Inferior parietal cortex (tissue), 1 donor: ENCODE measurements at regions not wholly inside any gene's neighbourhood (a gene's known extent, or its start where the extent isn't known, plus 50 kb on each side); places are given as distances from the start of the nearest gene placed in this dataset.
"Not testable (repeated sequence)": the region's sequence is repeated elsewhere in the genome, so short reads cannot be mapped to it uniquely, and the experiment has no call there.

ENCODE experiments used
- DNase-seq: peaks from one replicate; pipeline ENCODE4 v3.0.0-alpha.2; 2016; ENCODE audit errors: extremely low spot score

- no peak for DNase-seq
These were observed 368.5 kb upstream of the SNX7 start for GRCh38 chr1:98292994-98293393.

DNA sequence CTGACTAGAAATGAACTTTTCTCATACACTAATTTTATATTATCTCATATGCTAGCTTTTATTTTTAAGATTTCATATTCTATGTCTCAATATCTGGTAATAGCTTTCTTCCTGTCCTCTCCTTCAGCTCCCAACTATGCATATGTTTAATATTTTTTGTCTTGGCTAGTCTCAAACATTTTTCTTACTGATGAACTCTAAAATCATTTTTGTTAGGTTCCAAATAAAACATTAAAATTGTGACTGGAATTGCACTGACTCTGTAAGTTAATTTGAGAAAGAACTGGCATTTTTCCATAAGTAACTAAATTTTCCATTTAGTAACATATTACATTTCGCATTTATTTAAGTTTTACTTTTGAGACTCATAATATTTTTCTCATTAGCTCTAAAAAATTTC lies 368.5 kb upstream of the DPYD start:
- DNase-seq = no peak

DNA sequence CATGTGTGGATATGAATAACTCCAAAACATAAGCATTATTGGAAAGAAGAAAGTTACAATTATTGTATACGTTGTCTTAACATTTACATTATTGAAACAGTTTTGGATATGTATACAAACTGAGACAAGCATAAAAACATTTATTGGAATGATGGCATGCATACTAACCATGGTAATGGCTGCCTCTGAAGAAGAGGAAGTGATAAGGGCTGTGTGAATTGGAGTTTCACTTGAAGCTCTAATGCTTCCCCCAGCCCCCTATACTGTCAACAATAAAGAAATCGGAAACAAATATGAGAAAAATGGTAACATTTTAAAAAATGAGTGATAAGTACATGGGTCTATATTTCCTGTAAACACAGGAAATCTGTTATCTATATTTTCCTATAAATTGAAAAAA lies 367.7 kb upstream of the DPYD start:
- no peak for DNase-seq

DNA sequence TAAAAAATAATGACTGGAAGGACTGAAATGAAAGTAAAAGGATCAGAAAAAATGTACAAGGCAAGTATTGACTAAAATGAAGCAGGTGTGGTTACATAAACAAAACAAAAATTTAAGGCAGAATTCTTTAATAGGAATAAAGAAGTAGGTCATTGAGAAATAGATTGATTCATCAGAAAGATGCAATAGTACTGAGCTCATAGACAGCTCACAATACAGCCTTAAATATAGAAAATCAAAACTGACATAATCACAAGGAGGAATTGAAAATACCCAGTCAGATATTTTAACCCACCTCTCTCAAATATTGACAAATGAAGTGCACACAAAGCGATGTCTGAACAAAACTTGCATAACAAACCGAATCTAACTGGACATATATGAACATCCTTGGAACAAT lies 366.8 kb upstream of the DPYD start:
- no peak for DNase-seq

GRCh38 chr1:98286656-98287055 lies 365.8 kb upstream of the DPYD start:
- no peak for DNase-seq

DNA sequence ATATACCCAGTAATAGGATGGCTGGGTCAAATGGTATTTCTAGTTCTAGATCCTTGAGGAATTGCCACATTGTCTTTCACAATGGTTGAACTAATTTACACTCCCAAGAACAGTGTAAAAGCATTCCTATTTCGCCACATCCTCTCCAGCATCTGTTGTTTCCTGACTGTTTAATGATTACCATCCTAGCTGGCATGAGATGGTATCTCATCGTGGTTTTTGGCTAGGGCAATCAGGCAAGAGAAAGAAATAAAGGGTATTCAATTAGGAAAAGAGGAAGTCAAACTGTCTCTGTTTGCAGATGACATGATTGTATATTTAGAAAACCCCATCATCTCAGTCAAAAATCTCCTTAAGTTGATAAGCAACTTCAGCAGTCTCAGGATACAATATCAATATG lies 364.5 kb upstream of the DPYD start:
- not testable (repeated sequence) for DNase-seq

- DNase-seq = no peak
These were observed 359.2 kb upstream of the DPYD start for GRCh38 chr1:98280049-98280448.

DNA sequence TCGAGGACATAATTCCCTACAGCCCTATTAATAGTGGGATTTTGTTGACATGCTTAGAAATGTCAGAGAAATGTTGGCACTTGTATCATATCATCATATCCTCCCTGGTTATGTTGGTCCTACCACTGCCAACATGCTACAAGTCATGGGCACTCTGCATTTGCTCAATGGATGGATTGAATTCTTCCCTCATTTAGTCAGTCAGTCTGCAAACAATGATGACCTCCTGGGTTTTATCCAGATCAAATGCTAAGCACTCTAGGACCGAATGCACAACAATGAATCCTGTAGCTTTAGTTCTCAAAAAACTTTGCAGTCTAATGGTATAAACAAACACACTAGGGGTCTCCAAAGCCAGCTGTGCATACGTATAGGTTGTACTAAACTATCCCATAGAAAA lies 357.2 kb upstream of the DPYD start:
- no peak for DNase-seq

GRCh38 chr1:98277118-98277517 lies 356.3 kb upstream of the DPYD start:
- DNase-seq = no peak

- no peak for DNase-seq
These were observed 355.7 kb upstream of the DPYD start for GRCh38 chr1:98276514-98276913.

DNA sequence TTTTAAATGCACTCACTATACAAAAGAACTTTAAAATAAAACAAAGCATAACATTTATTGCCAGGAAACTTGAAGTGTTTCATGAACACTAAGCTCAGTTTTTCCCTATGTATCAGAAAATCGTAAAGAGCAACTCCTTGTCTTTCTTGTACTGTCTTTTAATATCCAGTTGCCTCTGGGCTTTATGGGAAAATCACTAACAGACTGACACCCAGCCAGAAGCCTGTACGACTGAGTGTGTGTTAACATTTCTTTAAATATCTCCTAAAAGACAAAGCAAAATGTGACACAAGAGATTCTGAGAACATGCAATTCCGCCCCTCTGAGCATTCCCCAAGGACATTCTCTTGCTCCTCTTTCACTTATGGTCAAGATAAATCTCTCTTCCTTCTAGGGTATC lies 347.5 kb upstream of the DPYD start:
- no peak for DNase-seq

DNA sequence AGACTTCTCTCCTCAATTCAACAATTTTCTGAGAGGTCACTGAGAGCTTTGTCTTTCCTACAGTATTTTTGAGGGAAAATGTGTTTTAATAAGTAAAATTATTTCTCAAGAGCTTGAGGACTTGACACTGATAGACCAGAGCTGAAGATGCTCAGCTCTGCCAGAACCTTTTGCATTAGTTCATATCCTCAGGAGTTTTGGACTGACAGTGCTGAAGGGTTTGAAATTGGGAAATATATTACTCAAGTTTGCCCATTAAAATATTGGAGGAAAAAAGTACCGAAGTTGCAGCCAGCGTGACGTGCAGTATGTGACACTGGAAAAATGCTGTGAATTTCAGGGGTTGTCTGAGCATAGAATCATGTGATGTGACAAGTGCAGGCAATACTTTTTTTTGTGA lies 346.6 kb upstream of the DPYD start:
- DNase-seq = no peak

DNA sequence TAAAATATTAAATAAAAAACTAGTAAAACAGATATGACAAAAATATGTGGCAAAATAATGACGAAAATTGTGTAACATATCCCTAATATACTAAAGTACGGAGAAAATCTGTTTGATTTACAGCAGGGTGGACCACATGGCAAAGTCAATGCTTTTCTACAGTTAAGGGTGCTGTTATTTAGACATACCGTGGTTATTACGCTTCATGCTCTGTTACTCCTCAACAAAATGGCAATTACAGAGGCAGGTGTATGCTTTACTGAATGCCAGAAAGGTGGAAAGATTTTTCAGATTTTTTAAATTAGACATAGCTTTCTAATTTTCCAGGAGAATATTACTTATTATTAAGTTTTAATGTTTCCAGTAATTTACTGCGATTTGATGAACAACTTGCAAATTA lies 343.9 kb upstream of the DPYD start:
- DNase-seq = no peak

GRCh38 chr1:98260839-98261238 lies 340.0 kb upstream of the DPYD start:
- no peak for DNase-seq

GRCh38 chr1:98260412-98260811 lies 339.6 kb upstream of the DPYD start:
- DNase-seq = no peak

- DNase-seq = no peak
These were observed 335.9 kb upstream of the DPYD start for GRCh38 chr1:98256700-98257099.

GRCh38 chr1:98253145-98253544 lies 332.3 kb upstream of the DPYD start:
- DNase-seq = no peak

DNA sequence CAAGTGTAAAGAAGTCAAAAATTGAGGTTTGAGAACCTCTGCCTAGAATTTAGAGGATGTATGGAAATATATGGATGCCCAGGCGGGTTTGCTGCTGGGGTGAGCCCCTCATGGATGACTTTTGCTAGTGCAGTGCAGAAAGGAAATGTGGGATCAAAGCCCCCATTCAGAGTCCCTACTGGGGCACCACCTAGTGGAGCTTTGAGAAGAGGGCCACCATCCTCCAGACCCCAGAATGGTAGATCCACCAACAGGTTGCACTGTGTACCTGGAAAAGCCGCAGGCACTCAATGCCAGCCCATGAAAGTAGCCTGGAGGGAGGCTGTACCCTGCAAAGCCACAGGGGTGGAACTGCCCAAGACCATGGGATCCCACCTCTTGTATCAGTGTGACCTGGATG lies 330.7 kb upstream of the DPYD start:
- no peak for DNase-seq

- no peak for DNase-seq
These were observed 311.8 kb upstream of the DPYD start for GRCh38 chr1:98232678-98233077.

DNA sequence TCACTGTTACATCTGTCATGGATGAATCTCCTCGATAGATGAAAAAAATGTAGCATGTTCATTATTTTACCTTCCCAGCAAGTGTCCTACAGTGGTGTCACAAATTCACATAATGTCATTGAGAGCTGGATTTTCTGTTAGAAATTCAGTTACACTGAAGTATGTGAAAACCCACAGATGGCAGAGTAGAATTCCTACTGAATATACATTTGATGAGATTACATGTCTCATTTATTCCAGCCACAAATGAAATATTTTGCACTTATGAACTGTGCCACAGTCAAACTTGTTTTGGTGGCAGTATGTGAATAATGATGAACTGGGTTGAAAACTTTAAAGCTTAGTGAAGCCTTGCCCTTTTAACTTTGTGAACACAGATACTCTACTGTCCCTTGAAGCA lies 301.9 kb upstream of the DPYD start:
- DNase-seq = no peak

DNA sequence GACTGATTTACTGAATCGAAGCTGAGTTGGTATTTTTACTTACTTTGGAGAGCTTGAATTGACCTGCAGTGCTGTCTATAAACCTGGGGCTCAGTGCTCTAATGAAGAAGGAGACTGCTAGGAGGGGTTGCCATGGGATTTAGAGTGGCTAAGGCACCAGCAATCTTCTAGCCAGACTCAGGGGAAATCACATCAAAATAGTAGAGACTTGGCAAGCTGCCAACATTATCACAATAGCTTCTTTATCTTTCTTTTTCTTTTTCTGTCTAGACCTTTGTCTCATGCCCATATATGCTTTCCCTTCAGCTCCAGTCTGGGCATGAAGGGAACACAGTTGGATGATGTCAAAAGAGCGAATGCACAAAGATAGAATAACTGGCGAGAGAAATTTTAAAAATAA lies 301.1 kb upstream of the DPYD start:
- no peak for DNase-seq

DNA sequence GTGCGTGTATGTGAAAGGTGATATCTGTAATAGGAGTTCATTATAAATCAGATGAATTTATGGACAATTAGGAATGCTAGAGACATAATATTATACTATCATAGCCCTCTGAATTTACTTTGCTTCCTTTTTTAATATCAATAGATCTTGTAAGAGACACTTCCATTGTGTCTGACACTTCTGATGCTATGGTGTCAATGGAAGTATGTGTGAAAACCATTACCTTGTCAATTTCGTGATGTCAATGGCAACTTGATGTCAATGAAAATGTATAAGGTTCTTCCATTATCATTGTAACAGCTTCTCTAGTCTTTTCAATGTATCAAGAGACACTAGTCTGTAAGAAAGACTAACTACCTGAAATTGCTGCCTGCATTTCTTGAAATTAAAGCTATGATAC lies 296.8 kb upstream of the DPYD start:
- no peak for DNase-seq

DNA sequence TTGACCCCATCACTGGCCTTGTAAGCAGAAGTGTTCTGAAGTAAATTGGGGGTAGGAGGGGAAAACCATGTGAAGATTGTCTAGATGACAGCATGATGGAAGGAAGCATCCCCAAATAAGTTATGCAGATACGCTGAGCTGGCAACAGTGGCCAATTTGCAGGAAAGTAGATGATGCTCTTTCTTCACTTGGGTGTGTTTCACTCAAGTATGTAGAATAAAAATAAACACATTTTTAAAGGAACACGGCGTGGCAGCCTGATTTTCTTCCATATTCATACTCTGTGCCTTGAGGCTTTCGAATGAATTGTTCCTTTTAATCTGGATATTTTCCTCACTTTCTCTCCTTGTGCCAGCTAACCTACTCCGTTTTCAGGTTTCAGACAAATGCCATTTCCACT lies 295.5 kb upstream of the DPYD start:
- DNase-seq = no peak

DNA sequence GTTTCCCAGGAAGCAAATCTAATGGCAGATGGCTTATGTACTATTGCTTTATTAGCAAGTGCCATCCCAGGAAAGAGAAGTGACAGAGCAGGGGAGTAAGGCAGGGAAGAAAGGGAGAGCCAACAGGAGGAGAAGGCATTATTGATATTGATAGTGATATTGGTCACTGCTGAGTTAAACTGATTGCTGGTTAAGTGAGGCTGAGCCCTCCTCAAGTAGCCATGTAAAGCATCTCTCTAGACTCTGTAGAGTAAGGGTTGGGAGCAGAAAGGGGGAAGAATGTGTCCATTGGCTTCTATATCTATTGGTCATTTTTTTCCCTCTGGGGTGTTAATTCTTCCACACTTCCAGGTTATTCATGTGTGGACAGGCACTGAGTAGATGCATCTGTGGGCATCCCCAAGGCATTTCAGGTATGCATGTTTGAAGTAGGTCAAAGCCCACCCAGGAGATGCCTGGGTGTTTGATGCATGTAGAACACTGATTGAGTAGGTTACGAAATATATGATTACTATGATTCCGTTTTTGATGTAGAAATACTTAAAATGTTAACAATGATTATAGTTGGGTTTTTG lies 290.5 kb upstream of the DPYD start:
- no peak for DNase-seq

DNA sequence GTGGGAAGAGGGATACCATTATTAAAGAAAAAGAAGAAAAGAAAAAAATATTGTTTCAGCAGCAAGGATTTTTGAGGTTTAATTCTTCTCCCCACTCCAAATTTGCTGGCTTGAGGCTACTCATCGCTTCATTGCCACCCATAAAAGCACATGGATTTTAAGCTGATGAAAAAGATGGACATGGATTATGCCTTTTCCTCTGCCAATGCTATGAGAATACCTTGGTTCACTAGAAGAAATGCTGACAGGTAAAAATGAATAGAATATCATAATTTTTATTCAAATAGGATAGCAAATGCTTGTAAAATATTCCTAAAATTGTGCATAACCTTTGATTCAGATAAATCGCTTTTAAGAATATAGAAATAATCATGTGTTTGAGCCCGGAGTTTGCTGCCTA lies 289.7 kb upstream of the DPYD start:
- DNase-seq = no peak
